Activated CD4-positive, alpha-beta T cell treated with anti-CD3 and anti-CD28 coated beads for 36 hours (primary cell): ENCODE measurements at regions not wholly inside any gene's neighbourhood (a gene's known extent, or its start where the extent isn't known, plus 50 kb on each side); places are given as distances from the start of the nearest gene placed in this dataset.

Experiments used
- ATAC-seq: fragments of 200-7000 bp; cut with Tn5 transposase; one replicate; pipeline ENCODE4 v1.10.0; 2021; ENCODE audit warnings: mild to moderate bottlenecking, moderate library complexity
- CTCF ChIA-PET: fragments of 350-600 bp; sonication (Branson Sonifier 250); formaldehyde crosslinking; loops from one replicate; lab custom pipeline; 2021; ENCODE audit warnings: antibody characterized with exemption; lab: Charles Lee
- POLR2A ChIA-PET: fragments of 350-600 bp; sonication (Branson Sonifier 250); formaldehyde crosslinking; loops from one replicate; lab custom pipeline; 2021; ENCODE audit warnings: antibody characterized with exemption, inconsistent platforms; lab: Charles Lee
- DNase-seq: peaks from one replicate; pipeline ENCODE4 v3.0.0-alpha.2; 2020
- H3K27ac Mint-ChIP-seq: one replicate; pipeline ENCODE4 v1.8.0; 2021; ENCODE audit warnings: mixed read lengths
- H3K27me3 Mint-ChIP-seq: one replicate; pipeline ENCODE4 v1.8.0; 2021; ENCODE audit warnings: mixed read lengths
- H3K36me3 Mint-ChIP-seq: one replicate; pipeline ENCODE4 v1.8.0; 2021; ENCODE audit warnings: low read depth, mixed read lengths
- H3K4me1 Mint-ChIP-seq: one replicate; pipeline ENCODE4 v1.8.0; 2021; ENCODE audit warnings: mixed read lengths
- H3K4me3 Mint-ChIP-seq: one replicate; pipeline ENCODE4 v1.8.0; 2021; ENCODE audit warnings: mild to moderate bottlenecking, moderate library complexity, mixed read lengths
- H3K9me3 Mint-ChIP-seq: one replicate; pipeline ENCODE4 v1.8.0; 2021; ENCODE audit warnings: low read depth, mixed read lengths
- intact Hi-C, 2 experiments: fragments of 100-400 bp; cut with DNase I in 1 of 2; cut with micrococcal nuclease in 1 of 2; formaldehyde crosslinking; loops; one replicate each; pipeline versions ENCODE4 v1.14.2 to v1.15.1; 2022 to 2024; cut with DNase I, micrococcal nuclease

DNA sequence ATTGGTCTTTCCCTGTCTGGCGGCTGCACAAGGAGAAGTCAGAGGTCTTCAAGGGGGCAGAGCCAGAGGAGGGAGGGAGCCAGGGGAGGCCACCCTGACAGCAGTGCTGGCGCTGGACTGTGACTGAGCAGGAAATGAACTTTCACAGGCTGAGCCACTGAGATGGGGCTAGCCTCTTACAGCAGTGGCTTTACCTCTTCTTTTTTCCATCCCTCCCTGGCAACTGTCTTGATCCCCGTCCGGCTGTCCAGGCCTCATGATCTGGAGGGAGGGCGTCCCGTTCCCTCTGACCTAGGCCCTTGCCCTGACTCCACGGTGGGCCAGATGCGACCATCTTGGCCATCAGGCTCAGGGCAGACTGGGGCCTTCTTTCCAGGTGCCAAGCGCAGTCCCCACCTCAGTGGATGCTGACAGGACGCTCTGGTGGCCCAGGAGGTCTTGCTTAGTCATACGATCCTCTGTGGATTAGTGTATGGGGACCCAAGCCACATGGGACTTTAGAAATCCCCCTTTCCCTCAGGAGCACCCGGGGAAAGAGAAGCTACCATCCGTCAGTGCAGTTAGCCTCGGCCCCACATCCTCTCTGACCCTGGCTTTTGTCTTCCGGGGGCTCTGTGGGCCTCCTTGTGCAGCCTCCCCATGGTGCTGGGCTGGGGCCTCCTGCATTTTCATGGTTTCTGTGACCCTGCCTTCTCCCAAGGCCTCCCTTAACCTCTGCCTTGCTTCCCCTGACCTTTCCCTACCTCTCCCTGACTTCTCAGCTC, 57.4 kb upstream of the CCDC167 start:
- intact Hi-C loops: no loop called here
- ATAC-seq (no peak), DNase-seq (no peak)
- Mint-ChIP-seq H3K4me1 (peaks cover 52% of the 10 kb centered on the region), H3K27me3 (peaks cover 5% of the 10 kb centered on the region), H3K4me3 (no peak overlapping the region), H3K9me3 (no peaks in the 10 kb centered on the region), H3K27ac (no peak overlapping the region), H3K36me3 (no peaks in the 10 kb centered on the region)
- CTCF ChIA-PET: interaction anchor here (0.6 to 1.2 kb wide), 3 partner anchors 9 to 505 kb away, joined by 3 read pairs; no protein-coding TSS in a partner anchor
- POLR2A ChIA-PET: no interaction called here

DNA sequence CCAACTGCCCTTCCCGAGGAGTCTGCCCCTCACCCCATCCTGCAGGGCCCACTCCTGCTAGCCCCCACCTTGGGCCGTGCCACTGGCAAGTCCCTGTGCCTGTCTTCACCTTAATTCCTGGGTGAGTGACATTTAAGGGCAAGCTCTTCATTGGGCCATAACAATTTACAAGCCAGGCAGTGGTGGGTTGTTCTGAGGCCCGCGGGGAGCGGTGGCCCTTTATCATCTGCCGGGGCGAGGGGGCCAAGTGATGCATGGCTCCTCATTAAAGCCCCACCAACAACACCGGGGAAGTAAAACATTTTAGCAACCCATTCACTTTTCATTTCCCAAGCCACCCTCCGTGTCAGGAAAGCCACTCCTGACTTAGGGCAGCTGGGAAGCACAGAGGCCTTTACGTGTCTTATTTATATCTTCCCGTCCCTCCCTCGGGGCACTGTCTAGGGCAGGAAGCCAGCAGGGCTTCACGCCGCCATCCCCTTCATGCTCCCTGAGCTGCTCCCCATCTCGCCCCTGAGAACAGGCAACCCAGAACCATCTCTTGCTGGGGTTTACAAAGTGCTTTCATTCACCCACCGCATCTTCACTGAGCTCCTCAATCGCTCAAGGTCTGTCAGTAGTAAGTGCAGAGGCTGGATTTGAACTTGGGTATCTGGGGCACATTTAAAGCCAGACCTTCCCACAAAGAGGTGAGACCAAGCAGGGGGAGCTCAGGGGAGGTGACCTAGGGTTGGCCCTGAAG, 55.5 kb upstream of the CCDC167 start:
- intact Hi-C loops: no loop called here
- Mint-ChIP-seq H3K36me3 (no peaks in the 10 kb centered on the region), H3K27me3 (peaks cover 5% of the 10 kb centered on the region), H3K4me1 (peaks cover 49% of the 10 kb centered on the region), H3K4me3 (no peak overlapping the region), H3K27ac (no peak overlapping the region), H3K9me3 (no peaks in the 10 kb centered on the region)
- no peak for DNase-seq
- ChIA-PET POLR2A (no interaction called here), CTCF (interaction anchor here (0.8 to 1.7 kb wide), 7 partner anchors 10 to 137 kb away, joined by 3 to 11 read pairs (median 3); no protein-coding TSS in a partner anchor)
- no peak for ATAC-seq

DNA sequence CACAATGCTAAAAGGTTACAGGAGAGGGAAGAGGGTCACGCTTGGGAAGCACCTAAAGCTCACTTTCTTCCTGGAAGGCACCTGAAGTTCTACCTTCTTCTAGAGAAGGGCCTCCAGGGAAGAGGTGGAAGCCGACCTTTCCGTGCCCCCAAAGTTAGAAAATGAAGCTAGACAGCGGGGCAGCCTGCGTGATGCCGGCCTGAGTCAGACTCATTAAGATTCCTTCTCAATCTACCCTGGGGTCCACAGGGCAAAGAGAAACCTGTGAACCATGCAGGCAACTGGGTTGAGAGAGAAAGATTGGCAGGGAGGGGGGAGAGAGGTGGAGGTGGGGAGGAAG, 54.8 kb upstream of the CCDC167 start:
- DNase-seq (no peak), ATAC-seq (no peak)
- peaks cover 42% of the 10 kb centered on the region for H3K4me1 Mint-ChIP-seq
- POLR2A ChIA-PET: no interaction called here
- H3K27ac Mint-ChIP-seq: no peak overlapping the region
- no peaks in the 10 kb centered on the region for H3K9me3 Mint-ChIP-seq
- intact Hi-C loops: no loop called here
- H3K4me3 Mint-ChIP-seq: no peak overlapping the region
- no peaks in the 10 kb centered on the region for H3K36me3 Mint-ChIP-seq
- CTCF ChIA-PET: interaction anchor here (1.3 kb wide), 1 partner anchor 13 kb away, joined by 3 read pairs; no protein-coding TSS in a partner anchor
- no peaks in the 10 kb centered on the region for H3K27me3 Mint-ChIP-seq

DNA sequence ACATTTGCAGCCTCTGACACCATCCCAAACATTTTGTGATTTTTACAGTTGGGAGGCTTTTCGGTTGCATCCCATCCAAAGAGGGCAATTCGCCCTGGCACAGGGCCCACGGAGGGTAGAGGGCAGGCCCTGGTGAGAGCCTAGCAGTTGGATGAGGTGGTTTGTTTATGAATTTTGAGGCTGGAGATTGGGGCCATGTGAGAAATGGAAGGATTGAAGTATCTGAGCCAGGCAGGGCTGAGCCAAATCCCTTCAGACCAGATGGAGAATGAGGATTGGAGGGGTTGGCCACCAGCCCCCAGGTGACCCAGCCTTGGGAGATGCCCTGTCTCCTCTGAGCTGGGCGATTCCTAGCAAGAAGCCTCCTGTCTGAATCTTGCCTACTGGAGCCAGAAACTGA, 52.6 kb upstream of the CCDC167 start:
- Mint-ChIP-seq H3K27me3 (peaks cover 2% of the 10 kb centered on the region), H3K4me1 (peaks cover 48% of the 10 kb centered on the region), H3K9me3 (no peaks in the 10 kb centered on the region), H3K36me3 (no peaks in the 10 kb centered on the region), H3K4me3 (no peak overlapping the region), H3K27ac (no peak overlapping the region)
- ChIA-PET CTCF (interaction anchor here (0.9 kb wide), 1 partner anchor 12 kb away, joined by 4 read pairs; no protein-coding TSS in a partner anchor), POLR2A (interaction anchor here (0.8 kb wide), 1 partner anchor 960 kb away, joined by 3 read pairs; no protein-coding TSS in a partner anchor)
- ATAC-seq (no peak), DNase-seq (no peak)
- intact Hi-C loops: no loop called here

DNA sequence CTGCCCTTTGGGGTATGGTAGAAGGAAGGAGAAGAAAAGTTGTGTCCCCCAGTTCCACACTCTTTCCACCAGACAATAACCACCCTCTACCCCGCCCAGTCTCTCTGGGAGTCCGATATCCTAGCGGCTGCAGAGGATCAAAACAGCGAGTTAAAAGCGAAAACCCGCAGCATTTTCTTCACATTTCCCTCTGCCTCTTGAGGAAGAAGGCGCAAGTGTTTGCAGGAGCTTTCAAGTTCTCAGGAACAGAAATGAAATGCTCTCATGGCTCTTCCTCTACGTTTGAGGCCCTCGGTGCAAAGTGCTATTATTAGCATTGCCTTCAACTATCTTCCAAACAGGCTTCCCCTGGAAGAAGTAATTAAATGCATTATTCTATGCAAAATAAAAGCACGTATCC, 52.2 kb upstream of the CCDC167 start:
- Mint-ChIP-seq H3K9me3 (no peaks in the 10 kb centered on the region), H3K27ac (no peak overlapping the region), H3K4me3 (no peak overlapping the region), H3K36me3 (no peaks in the 10 kb centered on the region), H3K27me3 (peaks cover 2% of the 10 kb centered on the region), H3K4me1 (peaks cover 51% of the 10 kb centered on the region)
- ChIA-PET POLR2A (interaction anchor here (0.8 kb wide), 1 partner anchor 960 kb away, joined by 3 read pairs; no protein-coding TSS in a partner anchor), CTCF (no interaction called here)
- DNase-seq: no peak
- intact Hi-C loops: no loop called here
- ATAC-seq: no peak

DNA sequence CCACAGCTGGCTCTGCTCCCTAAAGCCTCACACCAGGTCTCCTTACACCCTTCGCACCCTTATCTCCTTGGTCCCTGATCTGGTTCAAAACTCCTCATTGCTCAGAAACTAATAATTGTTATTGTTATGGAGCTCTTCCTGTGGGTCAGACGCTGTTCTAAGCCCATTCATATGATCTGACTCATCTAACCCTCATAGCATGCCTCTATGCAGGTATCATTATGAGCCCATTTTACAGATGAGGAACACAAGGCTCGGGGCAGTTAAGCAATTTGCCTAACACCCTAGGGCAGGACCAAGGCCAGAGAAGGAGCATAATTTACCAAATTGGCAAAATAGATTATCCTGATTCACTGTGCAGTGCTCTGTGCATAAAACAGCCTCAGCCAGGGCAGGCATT, 51.8 kb upstream of the CCDC167 start:
- CTCF ChIA-PET: interaction anchor here (0.6 to 1.0 kb wide), 3 partner anchors 61 to 466 kb away, joined by 3 to 4 read pairs (median 4); no protein-coding TSS in a partner anchor
- POLR2A ChIA-PET: interaction anchor here (0.8 kb wide), 1 partner anchor 961 kb away, joined by 3 read pairs; no protein-coding TSS in a partner anchor

DNA sequence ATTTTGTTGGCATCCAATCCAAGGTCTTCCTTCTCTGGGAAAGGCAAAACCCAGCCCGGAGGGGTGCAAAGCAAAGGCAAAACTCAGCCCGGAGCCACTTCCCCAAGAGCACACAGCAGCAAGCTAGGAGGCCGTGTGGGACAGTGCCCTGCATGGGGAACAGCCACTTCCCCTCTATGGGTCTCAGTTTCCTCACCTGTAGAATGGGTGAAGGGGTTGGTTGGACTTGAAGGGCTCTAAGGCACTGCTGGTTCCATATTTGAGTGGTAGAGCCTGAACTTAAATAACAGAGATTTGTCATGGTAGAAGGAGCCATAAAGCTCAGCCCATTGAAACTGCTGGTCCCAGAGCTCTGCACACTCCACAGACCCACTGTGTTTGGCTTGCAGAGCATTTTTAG, 51.3 kb upstream of the CCDC167 start:
- ChIA-PET POLR2A (no interaction called here), CTCF (interaction anchor here (0.6 to 1.0 kb wide), 3 partner anchors 61 to 466 kb away, joined by 3 to 4 read pairs (median 4); no protein-coding TSS in a partner anchor)
- intact Hi-C loops: no loop called here
- Mint-ChIP-seq H3K9me3 (no peaks in the 10 kb centered on the region), H3K27me3 (peaks cover 2% of the 10 kb centered on the region), H3K4me3 (no peak overlapping the region), H3K27ac (no peak overlapping the region), H3K36me3 (no peaks in the 10 kb centered on the region), H3K4me1 (peaks cover 51% of the 10 kb centered on the region)
- no peak for DNase-seq
- no peak for ATAC-seq

More for the DNA sequence above, 51.8 kb upstream of the CCDC167 start:
- Mint-ChIP-seq H3K36me3 (no peaks in the 10 kb centered on the region), H3K4me3 (no peak overlapping the region), H3K4me1 (peaks cover 51% of the 10 kb centered on the region), H3K27me3 (peaks cover 2% of the 10 kb centered on the region), H3K27ac (no peak overlapping the region), H3K9me3 (no peaks in the 10 kb centered on the region)
- intact Hi-C loops: no loop called here
- ATAC-seq (no peak), DNase-seq (no peak)

DNA sequence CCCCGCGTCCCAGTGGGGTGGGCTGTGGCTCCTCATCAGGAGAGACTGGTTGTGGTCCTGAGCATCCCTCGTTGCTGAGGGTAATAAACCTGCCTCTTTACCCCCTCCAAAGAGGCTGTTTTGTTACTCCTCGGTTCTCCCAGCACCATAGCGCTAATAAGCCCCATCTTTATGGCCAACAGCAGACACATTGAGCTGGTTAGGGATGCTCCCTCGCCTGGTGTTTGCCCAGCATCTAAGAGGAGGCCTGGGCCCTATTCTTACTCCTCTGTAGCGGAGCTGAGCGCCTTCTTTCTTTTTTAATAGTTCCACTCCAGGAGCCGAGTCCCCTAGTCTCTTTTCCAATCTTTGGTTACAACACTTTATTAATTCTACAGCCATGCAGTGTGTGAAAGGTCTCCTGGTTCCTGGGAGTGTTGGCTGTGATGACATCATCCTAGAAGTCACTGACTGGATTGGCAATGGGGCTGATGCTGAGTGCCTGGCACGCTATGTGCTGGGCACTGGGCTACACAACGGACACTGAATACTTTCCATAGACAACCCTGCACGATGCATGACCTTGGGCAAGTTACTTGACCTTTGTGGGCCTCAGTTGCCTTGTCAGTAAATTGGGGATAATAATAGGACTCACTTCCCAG, 50.6 kb upstream of the CCDC167 start:
- POLR2A ChIA-PET: interaction anchor here (1.3 kb wide), 1 partner anchor 9 kb away, joined by 3 read pairs; no protein-coding TSS in a partner anchor
- Mint-ChIP-seq H3K4me1 (peaks cover 47% of the 10 kb centered on the region), H3K4me3 (no peak overlapping the region), H3K27ac (no peak overlapping the region), H3K27me3 (peaks cover 2% of the 10 kb centered on the region), H3K36me3 (no peaks in the 10 kb centered on the region), H3K9me3 (no peaks in the 10 kb centered on the region)
- DNase-seq (no peak), ATAC-seq (no peak)
- CTCF ChIA-PET: interaction anchor here (0.6 to 1.0 kb wide), 3 partner anchors 10 to 465 kb away, joined by 3 to 4 read pairs (median 3); no protein-coding TSS in a partner anchor
- intact Hi-C loops: no loop called here

DNA sequence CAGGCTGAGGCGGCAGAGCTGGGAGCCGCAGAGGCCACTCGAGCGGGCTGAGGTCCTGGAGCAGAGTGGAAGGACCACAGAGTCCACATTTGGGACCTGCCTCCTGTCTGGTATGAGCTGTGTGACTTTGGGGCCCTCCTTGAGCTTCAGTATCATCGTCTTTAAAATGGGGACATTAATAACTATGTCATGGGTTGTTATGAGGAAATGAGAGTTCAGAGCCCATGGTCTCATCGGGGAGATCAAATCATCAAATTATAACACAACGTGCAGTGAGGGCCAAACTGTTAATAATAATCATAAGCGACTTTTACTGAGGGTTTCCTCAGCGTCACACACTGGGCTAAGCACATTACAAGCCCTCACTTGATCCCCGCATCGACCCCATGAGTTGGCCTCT, 49.9 kb upstream of the CCDC167 start:
- peaks cover 2% of the 10 kb centered on the region for H3K27me3 Mint-ChIP-seq
- no peak overlapping the region for H3K4me3 Mint-ChIP-seq
- ATAC-seq (no peak), DNase-seq (no peak)
- peaks cover 41% of the 10 kb centered on the region for H3K4me1 Mint-ChIP-seq
- CTCF ChIA-PET: interaction anchor here (0.8 kb wide), 2 partner anchors 10 to 63 kb away, joined by 3 read pairs; no protein-coding TSS in a partner anchor
- intact Hi-C loops: no loop called here
- H3K9me3 Mint-ChIP-seq: no peaks in the 10 kb centered on the region
- no peaks in the 10 kb centered on the region for H3K36me3 Mint-ChIP-seq
- no peak overlapping the region for H3K27ac Mint-ChIP-seq
- POLR2A ChIA-PET: interaction anchor here (1.3 kb wide), 1 partner anchor 10 kb away, joined by 3 read pairs; no protein-coding TSS in a partner anchor
